H9 (cell line): ENCODE measurements at regions not wholly inside any gene's neighbourhood (a gene's known extent, or its start where the extent isn't known, plus 50 kb on each side); places are given as distances from the start of the nearest gene placed in this dataset.

Experiments used
- DNase-seq: peaks from one replicate; pipeline ENCODE4 v3.0.0-alpha.2; 2017
- H2AFZ ChIP-seq: one replicate; pipeline ENCODE4 v1.6.1; 2013; ENCODE audit warnings: mild to moderate bottlenecking, low read length, control low read depth, moderate library complexity
- H2AK5ac ChIP-seq: 2 replicates; pipeline ENCODE4 v1.6.1; 2013; ENCODE audit warnings: low read length, control low read depth, mixed read lengths; ENCODE audit not compliant: insufficient read length
- H2BK120ac ChIP-seq: one replicate; pipeline ENCODE4 v1.6.1; 2013; ENCODE audit warnings: low read depth, mild to moderate bottlenecking, low read length, control low read depth, inconsistent platforms; ENCODE audit not compliant: poor library complexity, severe bottlenecking
- H2BK12ac ChIP-seq: 2 replicates; pipeline ENCODE4 v1.6.1; 2013; ENCODE audit warnings: low read length, control low read depth, mixed read lengths, low read depth; ENCODE audit not compliant: insufficient read length
- H2BK15ac ChIP-seq: 2 replicates; pipeline ENCODE4 v1.6.1; 2013; ENCODE audit warnings: low read depth, low read length, control low read depth
- H2BK20ac ChIP-seq: one replicate; pipeline ENCODE4 v1.6.1; 2013; ENCODE audit warnings: low read depth, mild to moderate bottlenecking, low read length, control low read depth, inconsistent platforms; ENCODE audit not compliant: poor library complexity, severe bottlenecking
- H2BK5ac ChIP-seq: 2 replicates; pipeline ENCODE4 v1.6.1; 2013; ENCODE audit warnings: low read length, control low read depth, mixed read lengths; ENCODE audit not compliant: insufficient read length
- H3K14ac ChIP-seq: 2 replicates; pipeline ENCODE4 v1.6.1; 2013; ENCODE audit warnings: low read length, control low read depth; ENCODE audit not compliant: insufficient read depth
- H3K18ac ChIP-seq: 2 replicates; pipeline ENCODE4 v1.6.1; 2013; ENCODE audit warnings: low read depth, mild to moderate bottlenecking, mixed read lengths, low read length, control low read depth; ENCODE audit not compliant: insufficient read length
- H3K23ac ChIP-seq: 2 replicates; pipeline ENCODE4 v1.6.1; 2013; ENCODE audit warnings: low read length, control low read depth, mixed read lengths, low read depth; ENCODE audit not compliant: insufficient read length
- H3K23me2 ChIP-seq: 2 replicates; pipeline ENCODE4 v1.6.1; 2013; ENCODE audit warnings: low read depth, mild to moderate bottlenecking, mixed read lengths, low read length, control low read depth; ENCODE audit not compliant: insufficient read length, poor library complexity, severe bottlenecking
- H3K27ac ChIP-seq: 2 replicates; pipeline ENCODE4 v1.5.1; 2013; ENCODE audit warnings: low read length, control low read depth, mixed read lengths, low read depth; ENCODE audit not compliant: insufficient read length
- H3K27me3 ChIP-seq: 2 replicates; pipeline ENCODE4 v1.6.1; 2013; ENCODE audit warnings: low read length, control low read depth, inconsistent platforms; ENCODE audit not compliant: insufficient read depth
- H3K4ac ChIP-seq: 2 replicates; pipeline ENCODE4 v1.6.1; 2013; ENCODE audit warnings: low read depth, mild to moderate bottlenecking, control low read depth, inconsistent platforms, low read length, moderate library complexity
- H3K4me1 ChIP-seq: 2 replicates; pipeline ENCODE4 v1.6.1; 2013; ENCODE audit warnings: low read length, control low read depth, inconsistent platforms; ENCODE audit not compliant: insufficient read depth
- H3K4me2 ChIP-seq: 2 replicates; pipeline ENCODE4 v1.6.1; 2013; ENCODE audit warnings: low read length, control low read depth, mixed read lengths; ENCODE audit not compliant: insufficient read length, insufficient read depth
- H3K56ac ChIP-seq: 2 replicates; pipeline ENCODE4 v1.6.1; 2013; ENCODE audit warnings: low read depth, mild to moderate bottlenecking, mixed read lengths, low read length, control low read depth; ENCODE audit not compliant: insufficient read length
- H3K79me1 ChIP-seq: 2 replicates; pipeline ENCODE4 v1.6.1; 2013; ENCODE audit warnings: low read depth, mild to moderate bottlenecking, moderate library complexity, low read length, control low read depth, inconsistent platforms; ENCODE audit not compliant: insufficient read depth, poor library complexity, severe bottlenecking
- H3K79me2 ChIP-seq: 2 replicates; pipeline ENCODE4 v1.6.1; 2013; ENCODE audit warnings: low read length, control low read depth, inconsistent platforms; ENCODE audit not compliant: insufficient read depth
- H3K9ac ChIP-seq: 2 replicates; pipeline ENCODE4 v1.6.1; 2013; ENCODE audit warnings: low read length, control low read depth, mixed read lengths; ENCODE audit not compliant: insufficient read length; ENCODE audit errors: extremely low read depth
- H3K9me3 ChIP-seq: one replicate; pipeline ENCODE4 v1.6.1; 2013; ENCODE audit warnings: low read depth, low read length, inconsistent platforms; ENCODE audit not compliant: control insufficient read depth
- H3T11ph ChIP-seq: one replicate; pipeline ENCODE4 v1.6.1; 2013; ENCODE audit warnings: mild to moderate bottlenecking, low read length, control low read depth, inconsistent platforms
- H4K20me1 ChIP-seq: one replicate; pipeline ENCODE4 v1.6.1; 2013; ENCODE audit not compliant: control insufficient read depth, insufficient read length, insufficient read depth
- H4K5ac ChIP-seq: 2 replicates; pipeline ENCODE4 v1.6.1; 2013; ENCODE audit warnings: low read depth, mild to moderate bottlenecking, mixed read lengths, low read length, control low read depth; ENCODE audit not compliant: insufficient read length
- H4K8ac ChIP-seq: replicated peaks from 2 replicates; pipeline ENCODE4 v1.6.1; 2013; ENCODE audit warnings: low read length, control low read depth, mixed read lengths, low read depth; ENCODE audit not compliant: insufficient read length
- H4K91ac ChIP-seq: 2 replicates; pipeline ENCODE4 v1.6.1; 2013; ENCODE audit warnings: low read depth, mild to moderate bottlenecking, moderate library complexity, mixed read lengths, low read length, control low read depth; ENCODE audit not compliant: insufficient read length
- H3K27ac Mint-ChIP-seq, 3 experiments: 2 replicates in 2 of 3; 3 replicates in 1 of 3; pipeline ENCODE4 v1.8.0; 2020 to 2021; ENCODE audit warnings: mixed read lengths in 3 of 3, mild to moderate bottlenecking in 1 of 3, moderate library complexity in 1 of 3
- H3K27me3 Mint-ChIP-seq: 2 replicates; pipeline ENCODE4 v1.8.0; 2021; ENCODE audit warnings: low read depth, mild to moderate bottlenecking, moderate library complexity, mixed read lengths
- H3K36me3 Mint-ChIP-seq, 3 experiments: 2 replicates in 2 of 3; 3 replicates in 1 of 3; pipeline ENCODE4 v1.8.0; 2020 to 2021; ENCODE audit warnings: low read depth in 3 of 3, mixed read lengths in 3 of 3; ENCODE audit not compliant: insufficient read depth in 1 of 3
- H3K4me1 Mint-ChIP-seq, 2 experiments: 2 replicates each; pipeline ENCODE4 v1.8.0; 2020; ENCODE audit warnings: mixed read lengths in 2 of 2
- H3K4me3 Mint-ChIP-seq, 2 experiments: 2 replicates in 1 of 2; 3 replicates in 1 of 2; pipeline ENCODE4 v1.8.0; 2020 to 2021; ENCODE audit warnings: mild to moderate bottlenecking in 2 of 2, mixed read lengths in 2 of 2, moderate library complexity in 1 of 2
- H3K9me3 Mint-ChIP-seq, 2 experiments: 2 replicates in 1 of 2; 3 replicates in 1 of 2; pipeline ENCODE4 v1.8.0; 2020; ENCODE audit warnings: mild to moderate bottlenecking in 2 of 2, mixed read lengths in 2 of 2, moderate library complexity in 1 of 2
- CTCF ChIP-seq: fragments of 200-600 bp; sonication (generic); conservative IDR thresholded peaks from 3 replicates; pipeline ENCODE4 v1.8.0; 2021; ENCODE audit warnings: antibody characterized with exemption, mild to moderate bottlenecking
- WGBS: extraction: QIAGEN DNeasy Blood & Tissue Kit; methylation state at CpG from one replicate; pipeline ENCODE4 v1.1.7; 2013; ENCODE audit warnings: missing lambda C conversion rate, low lambda C conversion rate, mixed read lengths; ENCODE audit not compliant: insufficient read length; ENCODE audit errors: extremely low coverage; 5-methylcytosine and 5-hydroxymethylcytosine counted together

DNA sequence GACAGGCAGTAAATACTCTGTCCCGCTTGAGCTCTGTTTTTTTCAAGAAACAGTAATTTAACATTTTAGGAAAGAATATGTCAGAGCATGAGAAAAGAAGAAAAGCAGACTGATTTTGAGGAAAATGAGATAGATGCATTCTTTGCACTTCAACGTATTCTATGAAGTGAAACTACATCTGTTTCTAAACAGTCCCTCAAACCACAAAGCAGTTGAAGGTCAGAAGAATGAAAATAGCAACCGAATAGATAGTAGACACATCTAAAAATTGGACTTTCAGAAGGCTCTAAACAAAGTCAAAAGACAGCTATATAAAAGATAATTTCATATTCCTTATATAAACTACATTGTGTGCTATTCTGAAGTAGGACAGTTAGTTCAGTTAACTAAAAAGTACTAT, 172.6 kb upstream of the LRRC3B start:
- no peak for TF ChIP-seq CTCF
- Histone ChIP-seq H4K5ac (no peak overlapping the region), H3K79me1 (no peaks in the 10 kb centered on the region), H2BK120ac (no peak overlapping the region), H2BK12ac (no peak overlapping the region), H3K23ac (no peak overlapping the region), H3K9ac (no peak overlapping the region), H3K18ac (no peak overlapping the region), H3K27ac (no peak overlapping the region), H3K4ac (no peak overlapping the region), H3K9me3 (no peaks in the 10 kb centered on the region), H3T11ph (no peak overlapping the region), H3K56ac (no peak overlapping the region), H3K23me2 (no peaks in the 10 kb centered on the region), H4K20me1 (no peaks in the 10 kb centered on the region), H4K91ac (no peak overlapping the region), H2BK5ac (no peak overlapping the region), H2BK20ac (no peak overlapping the region), H2AK5ac (no peak overlapping the region), H4K8ac (no peak overlapping the region), H3K4me1 (no peaks in the 10 kb centered on the region), H3K4me2 (no peak overlapping the region), H3K14ac (no peak overlapping the region), H3K79me2 (no peaks in the 10 kb centered on the region), H2AFZ (no peak overlapping the region), H2BK15ac (no peak overlapping the region), H3K27me3 (no peaks in the 10 kb centered on the region)
- Mint-ChIP-seq H3K4me1 (peaks cover 3% of the 10 kb centered on the region in 2 experiments; a peak in 2 of 4 replicates), H3K36me3 (no peaks in the 10 kb centered on the region), H3K4me3 (no peak overlapping the region), H3K27me3 (no peaks in the 10 kb centered on the region), H3K9me3 (no peaks in the 10 kb centered on the region), H3K27ac (no peak overlapping the region)
- no CpG with 5 or more reads among the region's 3 CpGs for WGBS
- no peak for DNase-seq
